Keratinocyte (primary cell): ENCODE measurements at regions not wholly inside any gene's neighbourhood (a gene's known extent, or its start where the extent isn't known, plus 50 kb on each side); places are given as distances from the start of the nearest gene placed in this dataset.

Experiments used
- CTCF ChIP-seq, 3 experiments: IDR thresholded peaks in 1 of 3; conservative IDR thresholded peaks in 1 of 3; optimal IDR thresholded peaks in 1 of 3; 2 replicates in 2 of 3; 3 replicates in 1 of 3; pipeline versions ENCODE3 to v1.5.1; 2011; ENCODE audit warnings: low read length in 3 of 3, mild to moderate bottlenecking in 3 of 3, moderate library complexity in 2 of 3, control low read depth in 1 of 3, inconsistent platforms in 1 of 3; ENCODE audit not compliant: insufficient read depth in 2 of 3; ENCODE audit errors: extremely low read depth in 1 of 3
- EZH2 ChIP-seq: IDR thresholded peaks from one replicate; pipeline ENCODE4 v1.6.1; 2012; ENCODE audit warnings: inconsistent platforms, mild to moderate bottlenecking, low read length, moderate library complexity

GRCh38 chr12:20140751-20141150 lies 227.6 kb upstream of the PDE3A start:
- TF ChIP-seq CTCF (optimal IDR thresholded peaks at IDR 0.05 in 1 of 3, IDR thresholded peaks at IDR 0.05 in 1 of 3, conservative IDR thresholded peaks at IDR 0.05 in 1 of 3; ENCODE audit: extremely low read depth in 1 of 3, insufficient read depth in 2 of 3, low read length in 3 of 3) (no peak), EZH2 (no peak)
